ENCODE measurements at regions not wholly inside any gene's neighbourhood (a gene's known extent, or its start where the extent isn't known, plus 50 kb on each side); places are given as distances from the start of the nearest gene placed in this dataset.

DNA sequence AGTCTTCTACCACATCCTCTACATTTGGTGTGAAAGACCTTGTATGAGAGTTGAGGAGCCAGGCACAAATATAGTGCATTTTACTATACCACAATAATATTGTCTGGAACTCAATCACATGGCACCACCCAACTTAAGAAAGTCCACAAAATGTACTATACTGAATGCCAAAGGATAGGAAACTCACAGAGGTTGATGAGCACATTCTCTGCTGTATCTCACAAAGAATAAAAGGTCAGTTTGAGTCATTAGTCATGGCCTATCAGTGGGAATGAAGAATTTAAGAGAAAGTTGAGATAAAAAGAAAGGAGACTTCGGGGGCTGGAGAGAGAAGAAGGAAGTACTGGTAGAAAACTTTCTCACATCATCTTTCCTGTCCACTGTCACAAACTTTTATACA, 134.3 kb downstream of the RDH14 start:
- H3K4me2 ChIP-seq (ENCODE audit: control insufficient read depth, insufficient read depth): no peak overlapping the region
- ChIA-PET POLR2A (no interaction called here), CTCF (interaction anchor here (1.7 kb wide), 1 partner anchor 14 kb away, joined by 7 read pairs; no protein-coding TSS in a partner anchor), SMC1A (ENCODE audit: uncharacterized antibody, unreplicated experiment) (interaction anchor here (1.1 kb wide), 1 partner anchor 10 kb away, joined by 3 read pairs; no protein-coding TSS in a partner anchor), RAD21 (ENCODE audit: unreplicated experiment) (no interaction called here)
- H3K27ac ChIP-seq (ENCODE audit: control insufficient read depth, insufficient read depth): no peak overlapping the region
- no peaks in the 10 kb centered on the region for H3K9me3 ChIP-seq (replicated peaks; ENCODE audit: control insufficient read depth, insufficient read depth, low read length)
- no peak overlapping the region for H3K4me3 ChIP-seq
- FAIRE-seq: no peak
- H4K20me1 ChIP-seq (ENCODE audit: control insufficient read depth, insufficient read depth): no peaks in the 10 kb centered on the region
- no peak for TF ChIP-seq SMC3 (IDR thresholded peaks at IDR 0.05; ENCODE audit: borderline replicate concordance, low read length)
- TF ChIP-seq JUND (IDR thresholded peaks at IDR 0.05; ENCODE audit: low read depth, low read length): no peak
- TF ChIP-seq FOXK2 (IDR thresholded peaks at IDR 0.05): no peak
- H3K79me2 ChIP-seq (ENCODE audit: control insufficient read depth, insufficient read depth, low read length): no peaks in the 10 kb centered on the region
- H2AFZ ChIP-seq (ENCODE audit: control insufficient read depth, low read depth, low read length): no peak overlapping the region
- WGBS (ENCODE audit: insufficient coverage, insufficient replicate concordance, low lambda C conversion rate, missing lambda C conversion rate): 0% methylated on average over 1 of the region's 1 CpG
- intact Hi-C loops (cut with micrococcal nuclease; ENCODE audit: unreplicated experiment) (no loop called here), in situ Hi-C loops (cut with MboI) (no loop called here)
- no TSS peak for BruUV-seq (replicated peaks)
- H3K9ac ChIP-seq (ENCODE audit: control insufficient read depth, insufficient read depth, low read length): no peak overlapping the region
- no peaks in the 10 kb centered on the region; a peak in 1 of 4 replicates for H3K27me3 ChIP-seq (replicated peaks in 1 of 2; ENCODE audit: control insufficient read depth in 2 of 2, insufficient read depth in 2 of 2, low read length in 1 of 2)
- no peak for DNase-seq (ENCODE audit: low read depth, low spot score)
- no peaks in the 10 kb centered on the region for H3K4me1 ChIP-seq (ENCODE audit: control insufficient read depth, insufficient read depth, low read length)
- no peaks in the 10 kb centered on the region for H3K36me3 ChIP-seq (ENCODE audit: control insufficient read depth in 2 of 2, insufficient read depth in 2 of 2, low read length in 1 of 2)
- ATAC-seq: no peak

DNA sequence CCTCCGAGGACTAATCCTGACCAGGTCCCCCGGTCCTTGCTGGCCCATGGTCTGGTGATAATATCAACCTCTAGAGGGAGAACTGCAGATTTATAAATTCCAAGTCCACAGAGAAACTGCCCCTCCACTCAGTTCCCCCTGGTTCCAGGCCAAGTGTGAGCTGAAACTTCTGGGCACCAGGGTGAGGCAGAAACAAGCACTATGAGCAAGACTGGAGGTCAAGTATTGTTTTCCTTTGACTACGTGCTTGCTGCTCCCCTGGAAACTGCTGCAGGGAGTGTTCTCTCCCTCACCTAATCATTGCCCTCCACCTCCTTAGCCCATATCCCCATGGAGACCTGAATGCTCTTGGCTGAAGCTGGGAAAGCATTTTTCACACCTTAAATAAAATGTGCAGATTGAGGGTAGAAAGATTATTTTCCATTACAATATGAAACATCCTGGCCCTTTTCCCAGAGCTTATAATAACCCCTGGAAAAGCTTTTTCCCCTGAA, 135.2 kb downstream of the RDH14 start:
- H3K27me3 ChIP-seq (replicated peaks in 1 of 2; ENCODE audit: control insufficient read depth in 2 of 2, insufficient read depth in 2 of 2, low read length in 1 of 2): no peaks in the 10 kb centered on the region; a peak in 1 of 4 replicates
- no peaks in the 10 kb centered on the region for H3K4me1 ChIP-seq (ENCODE audit: control insufficient read depth, insufficient read depth, low read length)
- no peaks in the 10 kb centered on the region for H3K36me3 ChIP-seq (ENCODE audit: control insufficient read depth in 2 of 2, insufficient read depth in 2 of 2, low read length in 1 of 2)
- FAIRE-seq (no peak), DNase-seq (ENCODE audit: low read depth, low spot score) (no peak), ATAC-seq (no peak)
- ChIA-PET RAD21 (ENCODE audit: unreplicated experiment) (no interaction called here), SMC1A (ENCODE audit: uncharacterized antibody, unreplicated experiment) (interaction anchor here (1.1 kb wide), 1 partner anchor 9 kb away, joined by 3 read pairs; no protein-coding TSS in a partner anchor), CTCF (interaction anchor here (0.6 to 1.7 kb wide), 4 partner anchors 8 to 37 kb away, joined by 3 to 7 read pairs (median 4); no protein-coding TSS in a partner anchor), POLR2A (no interaction called here)
- TF ChIP-seq SIX5 (IDR thresholded peaks at IDR 0.05; ENCODE audit: low read depth, low read length, severe bottlenecking): no peak
- no peak for TF ChIP-seq SUPT20H (IDR thresholded peaks at IDR 0.05; ENCODE audit: borderline replicate concordance, control insufficient read depth, low read depth, low read length)
- TF ChIP-seq, protein P1, sequence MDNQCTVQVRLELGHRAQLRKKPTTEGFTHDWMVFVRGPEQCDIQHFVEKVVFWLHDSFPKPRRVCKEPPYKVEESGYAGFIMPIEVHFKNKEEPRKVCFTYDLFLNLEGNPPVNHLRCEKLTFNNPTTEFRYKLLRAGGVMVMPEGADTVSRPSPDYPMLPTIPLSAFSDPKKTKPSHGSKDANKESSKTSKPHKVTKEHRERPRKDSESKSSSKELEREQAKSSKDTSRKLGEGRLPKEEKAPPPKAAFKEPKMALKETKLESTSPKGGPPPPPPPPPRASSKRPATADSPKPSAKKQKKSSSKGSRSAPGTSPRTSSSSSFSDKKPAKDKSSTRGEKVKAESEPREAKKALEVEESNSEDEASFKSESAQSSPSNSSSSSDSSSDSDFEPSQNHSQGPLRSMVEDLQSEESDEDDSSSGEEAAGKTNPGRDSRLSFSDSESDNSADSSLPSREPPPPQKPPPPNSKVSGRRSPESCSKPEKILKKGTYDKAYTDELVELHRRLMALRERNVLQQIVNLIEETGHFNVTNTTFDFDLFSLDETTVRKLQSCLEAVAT (IDR thresholded peaks at IDR 0.05): no peak
- no peak for TF ChIP-seq ZBED1 (IDR thresholded peaks at IDR 0.05; ENCODE audit: borderline replicate concordance)
- TF ChIP-seq CEBPB (IDR thresholded peaks at IDR 0.05; ENCODE audit: borderline replicate concordance in 1 of 2, low read depth in 2 of 2, low read length in 2 of 2): no peak
- TF ChIP-seq SUZ12 (IDR thresholded peaks at IDR 0.05; ENCODE audit: unreplicated experiment): no peak
- TF ChIP-seq NFYB (IDR thresholded peaks at IDR 0.05; ENCODE audit: insufficient read depth, low read depth, low read length): no peak
- TF ChIP-seq POLR2AphosphoS5 (IDR thresholded peaks at IDR 0.05; ENCODE audit: low read length): no peak
- TF ChIP-seq CBX3 (IDR thresholded peaks at IDR 0.05; ENCODE audit: borderline replicate concordance, low read depth): no peak
- no peak for TF ChIP-seq NRF1 (conservative IDR thresholded peaks at IDR 0.05; ENCODE audit: low read depth, low read length)
- TF ChIP-seq TCF12 (IDR thresholded peaks at IDR 0.05; ENCODE audit: low read depth, low read length): no peak
- TF ChIP-seq, protein P2, sequence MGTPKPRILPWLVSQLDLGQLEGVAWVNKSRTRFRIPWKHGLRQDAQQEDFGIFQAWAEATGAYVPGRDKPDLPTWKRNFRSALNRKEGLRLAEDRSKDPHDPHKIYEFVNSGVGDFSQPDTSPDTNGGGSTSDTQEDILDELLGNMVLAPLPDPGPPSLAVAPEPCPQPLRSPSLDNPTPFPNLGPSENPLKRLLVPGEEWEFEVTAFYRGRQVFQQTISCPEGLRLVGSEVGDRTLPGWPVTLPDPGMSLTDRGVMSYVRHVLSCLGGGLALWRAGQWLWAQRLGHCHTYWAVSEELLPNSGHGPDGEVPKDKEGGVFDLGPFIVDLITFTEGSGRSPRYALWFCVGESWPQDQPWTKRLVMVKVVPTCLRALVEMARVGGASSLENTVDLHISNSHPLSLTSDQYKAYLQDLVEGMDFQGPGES (IDR thresholded peaks at IDR 0.05): no peak
- TF ChIP-seq POLR2A (IDR thresholded peaks at IDR 0.05; ENCODE audit: low read depth, low read length): no peak
- WGBS (ENCODE audit: insufficient coverage, insufficient replicate concordance, low lambda C conversion rate, missing lambda C conversion rate): 0% methylated on average over 3 of the region's 3 CpGs
- intact Hi-C loops (cut with micrococcal nuclease; ENCODE audit: unreplicated experiment) (no loop called here), in situ Hi-C loops (cut with MboI) (no loop called here)
- BruUV-seq (replicated peaks): no TSS peak
- H3K4me3 ChIP-seq: no peak overlapping the region
- H3K9me3 ChIP-seq (replicated peaks; ENCODE audit: control insufficient read depth, insufficient read depth, low read length): no peaks in the 10 kb centered on the region
- no peak overlapping the region for H2AFZ ChIP-seq (ENCODE audit: control insufficient read depth, low read depth, low read length)
- H3K27ac ChIP-seq (ENCODE audit: control insufficient read depth, insufficient read depth): no peak overlapping the region
- no peaks in the 10 kb centered on the region for H4K20me1 ChIP-seq (ENCODE audit: control insufficient read depth, insufficient read depth)
- H3K4me2 ChIP-seq (ENCODE audit: control insufficient read depth, insufficient read depth): no peak overlapping the region
- no peak overlapping the region for H3K9ac ChIP-seq (ENCODE audit: control insufficient read depth, insufficient read depth, low read length)
- H3K79me2 ChIP-seq (ENCODE audit: control insufficient read depth, insufficient read depth, low read length): no peaks in the 10 kb centered on the region
